Heart right ventricle (tissue), 16 donors: ENCODE measurements at regions not wholly inside any gene's neighbourhood (a gene's known extent, or its start where the extent isn't known, plus 50 kb on each side); places are given as distances from the start of the nearest gene placed in this dataset.

Source experiments
- ATAC-seq, 8 donors: fragments of 200-7000 bp; cut with Tn5 transposase; one replicate each; pipeline ENCODE4 v1.9.1; 2020; ENCODE audit warnings: mild to moderate bottlenecking in 8 of 8, moderate library complexity in 8 of 8, moderate number of reproducible peaks in 1 of 8
- DNase-seq, 2 donors: peaks; one replicate each; pipeline ENCODE4 v3.0.0-alpha.2; 2020
- H3K27ac ChIP-seq, 10 donors: fragments of 200-600 bp; sonication (generic) in 2 of 10; one replicate each; pipeline versions ENCODE4 v1.5.0 to v1.8.0; 2020 to 2022; ENCODE audit warnings: mild to moderate bottlenecking in 3 of 10
- H3K27me3 ChIP-seq, 7 donors: fragments of 200-600 bp; one replicate each; pipeline ENCODE4 v1.8.0; 2021 to 2022; ENCODE audit warnings: mild to moderate bottlenecking in 2 of 7
- H3K36me3 ChIP-seq, 9 donors: fragments of 200-600 bp; sonication (generic) in 1 of 9; one replicate each; pipeline versions ENCODE4 v1.5.0 to v1.8.0; 2020 to 2022; ENCODE audit warnings: mild to moderate bottlenecking in 2 of 9
- H3K4me1 ChIP-seq, 9 donors: fragments of 200-600 bp; sonication (generic) in 1 of 9; one replicate each; pipeline versions ENCODE4 v1.5.0 to v1.8.0; 2020 to 2022; ENCODE audit warnings: mild to moderate bottlenecking in 4 of 9
- H3K4me3 ChIP-seq, 10 donors: fragments of 200-600 bp; sonication (generic) in 2 of 10; one replicate each; pipeline versions ENCODE4 v1.5.0 to v1.8.0; 2020 to 2022; ENCODE audit warnings: mild to moderate bottlenecking in 7 of 10, moderate library complexity in 2 of 10
- H3K9me3 ChIP-seq, 11 donors: fragments of 200-600 bp in 10 of 11; sonication (generic) in 2 of 11; one replicate each; pipeline versions ENCODE4 v1.5.0 to v1.8.0; 2013 to 2022; ENCODE audit warnings: mild to moderate bottlenecking in 2 of 11, control low read depth in 1 of 11, moderate library complexity in 1 of 11
- CTCF ChIP-seq, 9 donors: fragments of 200-600 bp; sonication (generic) in 2 of 9; IDR thresholded peaks; one replicate each; pipeline versions ENCODE4 v1.5.0 to v1.8.0; 2021 to 2022; ENCODE audit warnings: antibody characterized with exemption in 9 of 9, mild to moderate bottlenecking in 5 of 9, moderate library complexity in 1 of 9
- WGBS, 2 donors: extraction: QIAGEN DNeasy Blood & Tissue Kit; methylation state at CpG; one replicate each; pipeline ENCODE4 v1.1.7; 2013; ENCODE audit warnings: inconsistent platforms in 1 of 2; 5-methylcytosine and 5-hydroxymethylcytosine counted together
- intact Hi-C, 10 donors: fragments of 100-400 bp; cut with DNase I; formaldehyde crosslinking; loops; one replicate each; pipeline versions ENCODE4 v1.11.1 to v1.14.2; 2022
- donor health status: Arrhythmogenic right ventricular cardiomyopathy.
- donor health status: ischemic (EF 13 %, LVEDD 7.1; RV severe dilation, severe dysfunction).
- donor health status: healthy with polysubstance abuse.
- donor health status: DM: no; HTN: yes; CAD: no.
- donor health status: DM: no; HTN: no; CAD: no.
- donor health status: ischemic (EF 25% LVEDD 6.9; RV normal size, moderate dysfunction).
- donor health status: ischemic (EF 25% LVEDD 5.7; RV mildly dilated, moderate dysfunction).
- donor health status: healthy.
- donor health status: DM: yes; HTN: yes; CAD: no.
- donor health status: Ischemic cardiomyopathy.
- donor health status: ischemic (EF 35%, LVEDD 5.7; RV mildly dilated, moderate dysfunction).
- donor health status: nonischemic (EF 11% LVEDD 7.7; RV severe dilation, severe dysfunction).
- donor health status: DM: yes; HTN: yes; CAD: no.
- donor health status: PGD.
- donor health status: ischemic (EF 29% LVEDD 5.4; RV normal size, mild dysfunction).
- donor health status: nonischemic (EF 23%, LVEDD 6.1; RV moderate dilation, normal function).

DNA sequence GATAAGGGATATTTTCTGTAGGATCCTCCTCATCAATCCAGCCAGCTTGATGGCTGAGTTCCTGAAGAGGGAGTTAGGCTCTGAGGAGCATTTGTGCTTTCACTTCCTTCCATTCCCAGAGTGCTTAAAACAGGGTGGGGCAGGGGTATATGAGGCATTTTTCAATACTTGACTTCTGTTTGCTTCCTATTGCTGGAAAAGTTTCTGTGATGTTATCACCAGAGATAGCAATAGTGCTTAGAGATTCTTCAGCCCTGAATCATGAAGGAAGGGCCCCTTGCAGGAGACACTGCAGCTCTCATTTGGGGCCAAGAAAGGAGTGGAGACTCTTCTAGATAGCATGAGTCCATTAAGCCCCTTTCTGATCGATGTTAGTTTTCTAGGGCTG lies 166.7 kb upstream of the RPS6KA3 start:
- peaks cover 0 to 7% (median 0%) of the 10 kb centered on the region in 9 donors for H3K4me1 ChIP-seq
- ATAC-seq (no peak), DNase-seq (no peak)
- H3K27ac ChIP-seq, result no peak overlapping the region
- no peak for TF ChIP-seq CTCF (IDR thresholded peaks at IDR 0.05)
- H3K27me3 ChIP-seq, result peaks cover 0 to 20% (median 0%) of the 10 kb centered on the region in 7 donors
- WGBS, 2 donors, result 83 to 89% methylated on average over 1 of the region's 1 CpG
- intact Hi-C loops, result no loop called here
- H3K36me3 ChIP-seq, result no peaks in the 10 kb centered on the region
- no peaks in the 10 kb centered on the region for H3K9me3 ChIP-seq
- no peak overlapping the region for H3K4me3 ChIP-seq

DNA sequence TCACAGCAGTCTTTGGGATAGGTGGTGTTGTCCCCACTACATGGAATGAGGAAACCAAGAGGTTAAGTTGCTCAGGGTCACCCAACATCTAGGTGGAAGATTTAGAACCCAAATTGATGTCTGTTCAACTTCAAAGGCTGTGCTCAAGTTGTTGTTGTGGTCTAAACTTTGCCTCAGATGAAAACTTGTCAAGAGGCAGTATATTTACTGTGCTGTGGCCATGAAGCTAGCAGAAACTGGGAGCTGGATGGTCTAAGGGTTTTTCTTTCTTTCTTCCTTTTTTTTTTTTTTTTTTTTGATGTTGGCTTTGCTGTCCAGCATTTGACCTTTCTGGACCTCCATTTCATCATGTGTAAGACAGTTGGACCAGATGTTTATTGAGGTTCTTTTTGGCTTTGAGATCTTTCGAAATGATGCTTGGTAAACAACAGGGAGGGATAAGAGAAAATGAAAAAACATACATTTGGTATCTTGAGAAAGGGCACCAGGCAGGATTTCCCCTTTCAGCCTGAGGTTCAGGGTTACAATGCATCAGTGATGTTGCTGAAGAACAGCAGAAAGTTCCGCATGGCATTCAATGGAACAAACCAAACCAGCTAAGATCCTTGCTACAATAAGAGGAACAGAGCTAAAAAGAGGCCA lies 166.2 kb upstream of the RPS6KA3 start:
- intact Hi-C loops, result no loop called here
- no peak overlapping the region for H3K4me3 ChIP-seq
- peaks cover 0 to 20% (median 0%) of the 10 kb centered on the region in 7 donors for H3K27me3 ChIP-seq
- H3K9me3 ChIP-seq, result no peaks in the 10 kb centered on the region
- ATAC-seq (no peak), DNase-seq (no peak)
- TF ChIP-seq CTCF (IDR thresholded peaks at IDR 0.05), result no peak
- no peak overlapping the region for H3K27ac ChIP-seq
- H3K36me3 ChIP-seq, result no peaks in the 10 kb centered on the region
- 60 to 80% methylated on average over 2 of the region's 2 CpGs for WGBS, 2 donors
- peaks cover 0 to 7% (median 0%) of the 10 kb centered on the region in 9 donors for H3K4me1 ChIP-seq

GRCh38 chrX:20432048-20432447 lies 165.3 kb upstream of the RPS6KA3 start:
- DNase-seq, result no peak

DNA sequence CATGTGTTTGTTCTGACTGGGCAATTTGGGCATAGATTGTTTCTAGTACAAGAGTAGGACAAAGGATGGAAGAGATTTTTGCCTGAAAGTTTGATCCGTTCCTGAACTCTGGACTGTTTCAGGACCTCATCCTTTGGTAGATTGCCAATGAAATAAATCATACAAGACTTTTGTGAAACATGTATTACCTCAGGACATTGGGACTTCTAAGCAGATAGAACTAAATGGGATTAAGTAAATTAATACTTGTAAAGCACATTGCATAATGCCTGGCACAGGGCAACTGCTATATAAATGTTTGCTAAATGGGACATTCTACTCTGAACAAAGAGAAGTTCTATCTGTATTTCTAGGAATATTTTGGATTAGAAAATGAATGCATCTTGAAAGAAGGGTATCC lies 164.8 kb upstream of the RPS6KA3 start:
- Histone ChIP-seq H3K27me3 (peaks cover 0 to 20% (median 0%) of the 10 kb centered on the region in 7 donors), H3K9me3 (no peaks in the 10 kb centered on the region), H3K36me3 (no peaks in the 10 kb centered on the region), H3K4me1 (peaks cover 0 to 7% (median 0%) of the 10 kb centered on the region in 9 donors), H3K4me3 (no peak overlapping the region), H3K27ac (no peak overlapping the region)
- ATAC-seq, result no peak
- WGBS, 2 donors, result 60 to 76% methylated on average over 1 of the region's 1 CpG
- intact Hi-C loops, result no loop called here
- TF ChIP-seq CTCF (IDR thresholded peaks at IDR 0.05), result no peak
- no peak for DNase-seq

More at GRCh38 chrX:20432048-20432447, 165.3 kb upstream of the RPS6KA3 start:
- no peak overlapping the region for H3K27ac ChIP-seq
- no peaks in the 10 kb centered on the region for H3K9me3 ChIP-seq
- no peak overlapping the region for H3K4me3 ChIP-seq
- ATAC-seq, result no peak
- H3K4me1 ChIP-seq, result peaks cover 0 to 7% (median 0%) of the 10 kb centered on the region in 9 donors
- no peaks in the 10 kb centered on the region for H3K36me3 ChIP-seq
- peaks cover 0 to 20% (median 0%) of the 10 kb centered on the region in 7 donors for H3K27me3 ChIP-seq
- TF ChIP-seq CTCF (IDR thresholded peaks at IDR 0.05), result no peak
- intact Hi-C loops, result no loop called here
- WGBS, 2 donors, result 80 to 82% methylated on average over 3 of the region's 3 CpGs
